CD4-positive, alpha-beta T cell (primary cell): ENCODE measurements at regions not wholly inside any gene's neighbourhood (a gene's known extent, or its start where the extent isn't known, plus 50 kb on each side); places are given as distances from the start of the nearest gene placed in this dataset.

Experiments
- ATAC-seq: fragments of 200-7000 bp; cut with Tn5 transposase; one replicate; pipeline ENCODE4 v1.10.0; 2022; ENCODE audit warnings: mild to moderate bottlenecking; ENCODE audit not compliant: poor library complexity
- CTCF ChIA-PET: fragments of 350-600 bp; sonication (Branson Sonifier 250); formaldehyde crosslinking; loops from one replicate; lab custom pipeline; 2021; ENCODE audit warnings: antibody characterized with exemption, inconsistent platforms; lab: Charles Lee
- POLR2A ChIA-PET: fragments of 350-600 bp; sonication (Branson Sonifier 250); formaldehyde crosslinking; loops from one replicate; lab custom pipeline; 2021; ENCODE audit warnings: antibody characterized with exemption, inconsistent platforms; lab: Charles Lee
- DNase-seq, 14 experiments: peaks; one replicate each; pipeline ENCODE4 v3.0.0-alpha.2; 2013 to 2020; ENCODE audit warnings: mixed read lengths in 2 of 14
- H3K27ac ChIP-seq, 2 donors: one replicate each; pipeline versions ENCODE4 v1.5.1 to v1.7.0; 2013; ENCODE audit warnings: low read length in 2 of 2, low read depth in 1 of 2, mild to moderate bottlenecking in 1 of 2
- H3K27me3 ChIP-seq, 2 experiments: 1 replicate in 1 of 2; 2 replicates in 1 of 2; pipeline versions ENCODE4 v1.6.1 to v1.7.0; 2013; ENCODE audit warnings: low read length in 2 of 2, control low read depth in 1 of 2, mild to moderate bottlenecking in 1 of 2, moderate library complexity in 1 of 2; ENCODE audit not compliant: insufficient read depth in 2 of 2, control insufficient read depth in 1 of 2
- H3K36me3 ChIP-seq: one replicate; pipeline ENCODE4 v1.6.1; 2013; ENCODE audit warnings: low read length, control low read depth; ENCODE audit not compliant: insufficient read depth
- H3K4me1 ChIP-seq: one replicate; pipeline ENCODE4 v1.6.1; 2013; ENCODE audit warnings: low read length, control low read depth; ENCODE audit not compliant: insufficient read depth
- H3K4me3 ChIP-seq: one replicate; pipeline ENCODE4 v1.5.1; 2013; ENCODE audit warnings: mild to moderate bottlenecking, low read length, moderate library complexity
- H3K9me3 ChIP-seq, 2 experiments: 1 replicate in 1 of 2; 2 replicates in 1 of 2; pipeline versions ENCODE4 v1.6.1 to v1.7.0; 2013; ENCODE audit warnings: low read length in 2 of 2, mild to moderate bottlenecking in 2 of 2, control low read depth in 1 of 2, moderate library complexity in 1 of 2; ENCODE audit not compliant: control insufficient read depth in 1 of 2, insufficient read depth in 1 of 2
- H3K27ac Mint-ChIP-seq: one replicate; pipeline ENCODE4 v1.8.0; 2020; ENCODE audit warnings: mixed read lengths
- H3K27me3 Mint-ChIP-seq: one replicate; pipeline ENCODE4 v1.8.0; 2021; ENCODE audit warnings: mixed read lengths
- H3K36me3 Mint-ChIP-seq: one replicate; pipeline ENCODE4 v1.8.0; 2021; ENCODE audit warnings: low read depth, mixed read lengths
- H3K4me1 Mint-ChIP-seq: one replicate; pipeline ENCODE4 v1.8.0; 2021; ENCODE audit warnings: low read depth, mixed read lengths
- H3K4me3 Mint-ChIP-seq: one replicate; pipeline ENCODE4 v1.8.0; 2020; ENCODE audit warnings: mild to moderate bottlenecking, mixed read lengths
- H3K9me3 Mint-ChIP-seq: one replicate; pipeline ENCODE4 v1.8.0; 2020; ENCODE audit warnings: mixed read lengths
- intact Hi-C, 2 experiments: fragments of 100-400 bp; cut with DNase I in 1 of 2; cut with micrococcal nuclease in 1 of 2; formaldehyde crosslinking; loops; one replicate each; pipeline versions ENCODE4 v1.15.1 to v1.9.0; 2023 to 2025; cut with DNase I, micrococcal nuclease
- TF ChIP-seq, protein P1 (sequence below): fragments of 200-600 bp; IDR thresholded peaks from one replicate; pipeline ENCODE4 v1.8.0; 2022; ENCODE audit warnings: antibody characterized with exemption, mild to moderate bottlenecking

DNA sequence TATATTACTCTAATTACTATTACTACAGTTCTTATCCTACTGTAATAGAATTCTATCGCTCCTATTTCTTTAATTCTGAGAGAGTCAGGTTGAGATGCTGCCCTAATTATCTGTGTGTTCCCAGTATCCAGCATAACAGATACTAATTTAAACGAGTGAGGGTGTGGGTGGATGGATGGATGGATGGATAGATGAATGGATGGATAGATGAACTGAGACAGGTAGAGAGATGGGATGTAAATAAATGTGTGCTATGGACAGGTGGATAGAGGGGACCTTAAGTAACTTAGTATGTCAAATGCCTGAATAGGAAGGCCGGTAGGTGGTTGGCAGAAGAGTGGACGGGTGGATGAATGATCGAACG, 143.6 kb upstream of the ADRA1B start:
- Mint-ChIP-seq H3K36me3 (no peaks in the 10 kb centered on the region), H3K27me3 (peaks cover 40% of the 10 kb centered on the region), H3K27ac (no peak overlapping the region), H3K4me1 (peaks cover 5% of the 10 kb centered on the region), H3K9me3 (no peaks in the 10 kb centered on the region), H3K4me3 (no peak overlapping the region)
- CTCF ChIA-PET: no interaction called here
- no peak overlapping the region for H3K27ac ChIP-seq
- H3K9me3 ChIP-seq: no peaks in the 10 kb centered on the region
- POLR2A ChIA-PET: no interaction called here
- peaks cover 8% of the 10 kb centered on the region for H3K4me1 ChIP-seq
- intact Hi-C loops: no loop called here
- no peak for DNase-seq
- ATAC-seq: no peak
- TF ChIP-seq, protein P1, sequence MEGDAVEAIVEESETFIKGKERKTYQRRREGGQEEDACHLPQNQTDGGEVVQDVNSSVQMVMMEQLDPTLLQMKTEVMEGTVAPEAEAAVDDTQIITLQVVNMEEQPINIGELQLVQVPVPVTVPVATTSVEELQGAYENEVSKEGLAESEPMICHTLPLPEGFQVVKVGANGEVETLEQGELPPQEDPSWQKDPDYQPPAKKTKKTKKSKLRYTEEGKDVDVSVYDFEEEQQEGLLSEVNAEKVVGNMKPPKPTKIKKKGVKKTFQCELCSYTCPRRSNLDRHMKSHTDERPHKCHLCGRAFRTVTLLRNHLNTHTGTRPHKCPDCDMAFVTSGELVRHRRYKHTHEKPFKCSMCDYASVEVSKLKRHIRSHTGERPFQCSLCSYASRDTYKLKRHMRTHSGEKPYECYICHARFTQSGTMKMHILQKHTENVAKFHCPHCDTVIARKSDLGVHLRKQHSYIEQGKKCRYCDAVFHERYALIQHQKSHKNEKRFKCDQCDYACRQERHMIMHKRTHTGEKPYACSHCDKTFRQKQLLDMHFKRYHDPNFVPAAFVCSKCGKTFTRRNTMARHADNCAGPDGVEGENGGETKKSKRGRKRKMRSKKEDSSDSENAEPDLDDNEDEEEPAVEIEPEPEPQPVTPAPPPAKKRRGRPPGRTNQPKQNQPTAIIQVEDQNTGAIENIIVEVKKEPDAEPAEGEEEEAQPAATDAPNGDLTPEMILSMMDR: no peak
- H3K4me3 ChIP-seq: no peak overlapping the region
- H3K36me3 ChIP-seq: no peaks in the 10 kb centered on the region
- H3K27me3 ChIP-seq: peaks cover 3 to 16% of the 10 kb centered on the region in 2 experiments

DNA sequence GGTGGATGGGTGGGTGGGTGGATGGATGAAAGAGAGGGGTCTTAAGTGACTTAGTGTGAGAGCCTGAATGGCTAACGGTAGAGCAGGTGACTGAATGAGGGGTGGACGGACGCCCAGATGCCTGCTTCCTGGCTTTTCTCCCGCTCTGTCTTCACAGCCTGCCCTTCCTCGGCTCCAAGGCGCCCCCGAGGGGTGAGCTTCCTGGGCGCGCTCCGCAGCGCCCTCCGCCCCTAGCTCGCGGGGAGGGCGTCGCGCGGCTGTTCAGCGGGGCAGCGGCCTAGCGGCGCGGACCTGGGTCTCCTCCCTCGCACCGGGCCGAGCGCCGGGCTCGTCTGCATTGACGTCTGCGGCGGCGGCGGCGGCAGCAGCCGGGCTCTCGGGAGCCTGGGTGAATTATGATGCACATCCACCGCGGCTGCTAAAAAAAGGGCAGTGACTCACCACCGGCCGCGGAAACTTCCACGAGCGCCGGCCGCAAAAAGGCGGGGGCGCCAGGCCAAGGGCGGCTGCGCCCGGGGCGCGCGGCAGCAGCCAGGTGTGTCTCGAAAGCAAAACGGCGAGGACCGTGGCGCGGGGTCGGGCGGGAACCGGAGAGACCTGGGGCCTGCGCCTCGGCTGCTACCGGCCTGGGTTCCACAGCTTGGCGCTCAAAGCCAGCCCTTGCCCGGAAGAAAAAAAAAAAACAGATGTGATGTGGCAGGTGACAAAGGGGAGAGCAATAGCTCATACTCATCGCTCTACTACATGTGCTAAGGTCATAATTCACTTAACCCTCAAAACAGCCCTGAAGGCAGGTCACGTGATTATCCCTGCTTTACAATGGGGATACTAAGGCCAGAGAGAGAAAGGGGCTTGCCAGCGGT, 143.0 kb upstream of the ADRA1B start:
- Histone ChIP-seq H3K4me3 (peak overlapping the region; percentile 34), H3K9me3 (no peaks in the 10 kb centered on the region), H3K36me3 (no peaks in the 10 kb centered on the region), H3K27me3 (peaks cover 3 to 13% of the 10 kb centered on the region in 2 experiments), H3K27ac (no peak overlapping the region), H3K4me1 (peaks cover 8% of the 10 kb centered on the region)
- Mint-ChIP-seq H3K36me3 (no peaks in the 10 kb centered on the region), H3K9me3 (no peaks in the 10 kb centered on the region), H3K27me3 (peaks cover 34% of the 10 kb centered on the region), H3K4me1 (peaks cover 5% of the 10 kb centered on the region), H3K4me3 (peak overlapping the region; percentile 42), H3K27ac (no peak overlapping the region)
- POLR2A ChIA-PET: no interaction called here
- intact Hi-C loops: no loop called here
- ATAC-seq (peak; percentile 57), DNase-seq (peak; percentile 5 to 79 (median 38))
- TF ChIP-seq, protein P1: no peak
- CTCF ChIA-PET: no interaction called here

- ChIA-PET CTCF (no interaction called here), POLR2A (no interaction called here)
- Mint-ChIP-seq H3K9me3 (no peaks in the 10 kb centered on the region), H3K4me3 (no peak overlapping the region), H3K4me1 (peaks cover 5% of the 10 kb centered on the region), H3K27me3 (peaks cover 30% of the 10 kb centered on the region), H3K27ac (no peak overlapping the region), H3K36me3 (no peaks in the 10 kb centered on the region)
- TF ChIP-seq, protein P1: no peak
- Histone ChIP-seq H3K27me3 (peaks cover 3 to 13% of the 10 kb centered on the region in 2 experiments), H3K27ac (no peak overlapping the region), H3K9me3 (no peaks in the 10 kb centered on the region), H3K4me3 (no peak overlapping the region), H3K4me1 (peaks cover 8% of the 10 kb centered on the region), H3K36me3 (no peaks in the 10 kb centered on the region)
- no peak for DNase-seq
- intact Hi-C loops: no loop called here
- ATAC-seq: no peak
Measured at GRCh38 chr5:159774476-159775031, 141.7 kb upstream of the ADRA1B start.
